ENCODE measurements at regions not wholly inside any gene's neighbourhood (a gene's known extent, or its start where the extent isn't known, plus 50 kb on each side); places are given as distances from the start of the nearest gene placed in this dataset.

GRCh38 chr10:128693493-128694131, 567.4 kb upstream of the MKI67 start:
- DNase-seq = no peak

GRCh38 chr10:128694168-128694850, 568.1 kb upstream of the MKI67 start:
- no peak for DNase-seq

GRCh38 chr10:128694851-128695725, 568.9 kb upstream of the MKI67 start:
- DNase-seq = no peak

- DNase-seq = no peak
Observed at GRCh38 chr10:128695931-128696330, 569.7 kb upstream of the MKI67 start.

- DNase-seq = no peak
Observed at GRCh38 chr10:128697437-128697836, 571.2 kb upstream of the MKI67 start.

- DNase-seq = no peak
Observed at GRCh38 chr10:128701381-128701780, 575.2 kb upstream of the MKI67 start.

GRCh38 chr10:128701837-128702236, 575.6 kb upstream of the MKI67 start:
- DNase-seq = no peak

GRCh38 chr10:128704716-128705115, 578.5 kb upstream of the MKI67 start:
- DNase-seq = no peak

- no peak for DNase-seq
Observed at GRCh38 chr10:128708182-128708581, 582.0 kb upstream of the MKI67 start.

- DNase-seq = no peak
Observed at GRCh38 chr10:128709686-128710085, 583.5 kb upstream of the MKI67 start.

- DNase-seq = no peak
Observed at GRCh38 chr10:128710098-128710797, 584.0 kb upstream of the MKI67 start.

- DNase-seq = no peak
Observed at GRCh38 chr10:128710798-128711183, 584.6 kb upstream of the MKI67 start.

GRCh38 chr10:128711806-128712205, 585.6 kb upstream of the MKI67 start:
- DNase-seq = no peak

- no peak for DNase-seq
Observed at GRCh38 chr10:128712661-128713400, 586.6 kb upstream of the MKI67 start.

GRCh38 chr10:128713471-128713870, 587.2 kb upstream of the MKI67 start:
- DNase-seq = no peak

GRCh38 chr10:128713874-128714570, 587.8 kb upstream of the MKI67 start:
- no peak for DNase-seq

- no peak for DNase-seq
Observed at GRCh38 chr10:128714644-128715415, 588.6 kb upstream of the MKI67 start.

- no peak for DNase-seq
Observed at GRCh38 chr10:128716181-128716580, 590.0 kb upstream of the MKI67 start.

GRCh38 chr10:128721963-128722445, 595.8 kb upstream of the MKI67 start:
- DNase-seq = no peak

GRCh38 chr10:128722947-128723346, 596.7 kb upstream of the MKI67 start:
- no peak for DNase-seq
